ENCODE measurements at regions not wholly inside any gene's neighbourhood (a gene's known extent, or its start where the extent isn't known, plus 50 kb on each side); places are given as distances from the start of the nearest gene placed in this dataset.
"Not testable (repeated sequence)": the region's sequence is repeated elsewhere in the genome, so short reads cannot be mapped to it uniquely, and the experiment has no call there.

DNA sequence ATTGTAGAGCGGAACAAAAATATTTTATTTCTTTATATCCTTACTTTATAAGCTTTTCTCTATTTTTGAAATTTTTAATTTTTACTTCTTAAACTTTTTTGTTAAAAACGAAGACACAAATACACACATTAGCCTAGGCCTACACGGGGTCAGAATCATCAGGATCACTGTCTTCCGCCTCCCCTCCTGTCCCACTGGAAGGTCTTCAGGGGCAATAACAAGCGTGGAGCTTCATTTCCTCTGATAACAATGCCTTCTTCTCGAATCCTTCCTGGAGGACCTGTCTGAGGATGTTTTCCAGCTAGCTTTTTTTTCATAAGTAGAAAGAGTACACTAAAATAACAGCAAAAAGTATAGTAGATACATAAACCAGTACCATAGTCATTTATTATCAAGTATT lies 77.7 kb upstream of the DGKG start:
- H3K27me3 Mint-ChIP-seq = peaks cover 3% of the 10 kb centered on the region
- no peaks in the 10 kb centered on the region for H3K4me1 Mint-ChIP-seq (ENCODE audit: low read depth)
- H3K9me3 Mint-ChIP-seq = no peaks in the 10 kb centered on the region
- no peak overlapping the region for H3K4me3 Mint-ChIP-seq
- H3K36me3 Mint-ChIP-seq (ENCODE audit: low read depth) = no peaks in the 10 kb centered on the region
- no peak overlapping the region for H3K27ac Mint-ChIP-seq

DNA sequence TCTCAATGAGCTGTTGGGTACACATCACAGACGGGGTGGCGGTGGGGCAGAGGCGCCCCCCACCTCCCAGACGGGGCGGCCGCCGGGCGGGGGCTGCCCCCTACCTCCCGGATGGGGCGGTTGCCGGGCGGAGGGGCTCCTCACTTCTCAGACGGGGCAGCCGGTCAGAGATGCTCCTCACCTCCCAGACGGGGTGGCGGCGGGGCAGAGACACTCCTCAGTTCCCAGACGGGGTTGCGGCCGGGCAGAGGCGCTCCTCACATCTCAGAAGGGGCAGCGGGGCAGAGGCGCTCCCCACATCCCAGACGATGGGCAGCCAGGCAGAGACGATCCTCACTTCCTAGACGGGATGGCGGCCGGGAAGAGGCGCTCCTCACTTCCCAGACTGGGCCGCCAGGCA lies 73.3 kb upstream of the DGKG start:
- peaks cover 16% of the 10 kb centered on the region for H3K4me1 Mint-ChIP-seq (ENCODE audit: low read depth)
- H3K27ac Mint-ChIP-seq; H3K9me3 Mint-ChIP-seq; H3K36me3 Mint-ChIP-seq (ENCODE audit: low read depth); H3K4me3 Mint-ChIP-seq: not testable (repeated sequence)
- H3K27me3 Mint-ChIP-seq = peaks cover 14% of the 10 kb centered on the region

DNA sequence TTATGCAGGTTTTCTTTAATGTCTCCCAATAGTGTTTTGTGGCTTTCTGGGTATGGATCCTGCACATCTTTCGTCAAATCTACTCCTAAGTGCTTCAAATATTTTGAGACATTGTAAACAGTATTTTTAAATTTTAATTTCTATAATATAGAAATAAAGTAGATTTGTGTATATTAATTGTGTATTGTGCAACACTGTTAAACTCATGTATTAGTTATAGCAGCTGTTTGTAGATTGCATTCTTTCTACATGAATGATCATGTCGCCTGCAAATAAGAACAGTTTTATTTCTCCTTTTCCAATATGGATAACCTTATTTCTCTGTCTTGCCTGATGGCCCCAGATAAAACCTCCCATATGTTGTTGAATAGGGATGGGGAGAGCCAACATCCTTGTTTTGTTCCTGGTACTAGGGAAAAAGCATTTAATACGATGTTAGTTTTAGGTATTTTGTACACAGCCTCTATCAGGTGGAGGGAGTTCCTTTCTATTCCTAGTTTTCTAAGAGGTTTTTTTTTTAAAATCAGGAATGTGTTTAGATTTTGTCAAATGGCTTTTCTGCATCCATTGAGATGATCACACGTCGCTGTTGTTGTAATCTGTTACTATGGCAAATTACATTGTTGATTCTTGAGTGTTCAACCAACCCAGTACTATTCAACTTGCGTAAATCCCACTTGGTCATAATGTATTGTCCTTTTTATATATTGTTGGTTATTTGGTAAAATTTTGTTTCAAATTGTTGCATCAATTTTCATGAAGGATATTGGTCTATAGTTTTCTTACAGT lies 71.1 kb upstream of the DGKG start:
- Mint-ChIP-seq H3K27ac (no peak overlapping the region), H3K4me3 (no peak overlapping the region), H3K4me1 (ENCODE audit: low read depth) (peaks cover 16% of the 10 kb centered on the region), H3K36me3 (ENCODE audit: low read depth) (no peaks in the 10 kb centered on the region), H3K27me3 (peaks cover 14% of the 10 kb centered on the region), H3K9me3 (no peaks in the 10 kb centered on the region)

DNA sequence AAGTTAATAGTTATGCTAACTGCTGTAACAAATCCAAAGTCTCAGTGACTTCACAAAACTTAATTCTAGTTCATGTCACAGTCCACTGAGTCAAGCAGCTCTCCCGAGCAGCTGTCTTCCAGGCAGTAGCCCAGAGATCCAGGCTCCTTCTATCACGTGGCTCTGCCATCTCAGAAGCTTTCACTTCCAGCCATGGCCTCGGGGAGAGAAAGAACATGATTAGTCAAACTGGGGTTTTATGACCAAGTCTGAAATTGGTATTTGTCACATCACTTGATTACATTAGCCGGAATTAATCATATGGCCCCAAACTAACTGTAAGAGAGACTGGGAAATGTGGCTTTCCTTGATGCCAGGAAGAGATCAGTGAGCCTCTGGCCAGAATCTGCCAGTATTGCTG lies 70.2 kb upstream of the DGKG start:
- H3K9me3 Mint-ChIP-seq = no peaks in the 10 kb centered on the region
- H3K27ac Mint-ChIP-seq = no peak overlapping the region
- no peak overlapping the region for H3K4me3 Mint-ChIP-seq
- H3K36me3 Mint-ChIP-seq (ENCODE audit: low read depth) = no peaks in the 10 kb centered on the region
- H3K4me1 Mint-ChIP-seq (ENCODE audit: low read depth) = peaks cover 16% of the 10 kb centered on the region
- H3K27me3 Mint-ChIP-seq = peaks cover 14% of the 10 kb centered on the region

DNA sequence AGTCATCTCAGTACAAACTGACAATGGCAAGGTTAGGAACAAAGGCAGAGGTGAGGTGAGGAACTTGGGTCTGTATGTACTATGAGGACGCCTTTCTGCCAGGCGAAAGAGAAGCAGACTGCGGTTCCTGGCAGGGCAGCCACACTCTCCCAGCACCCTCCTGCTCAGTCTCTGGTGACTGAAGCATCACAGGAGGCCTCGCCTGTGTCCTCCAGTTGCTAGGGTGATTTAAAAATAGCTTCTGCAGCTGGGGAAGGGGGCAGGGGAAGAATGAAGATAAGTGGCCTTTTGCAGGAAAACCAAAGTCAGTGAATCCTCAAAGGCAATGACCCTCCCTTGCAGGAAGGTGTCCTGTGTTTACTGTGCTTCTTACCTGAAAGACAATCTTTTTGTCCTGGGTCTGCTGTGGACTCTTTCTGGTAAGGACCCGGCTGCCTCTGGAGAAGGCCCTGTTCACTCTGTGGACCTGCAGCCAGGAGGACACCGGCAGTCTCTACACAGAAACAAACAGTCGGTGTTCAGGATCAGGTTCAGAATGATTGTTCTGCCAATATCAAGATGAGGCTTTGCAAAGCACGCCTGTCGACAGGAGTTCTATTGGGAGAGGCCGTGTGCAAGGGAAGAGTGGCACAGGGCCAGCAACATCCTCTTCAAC lies 65.7 kb upstream of the DGKG start:
- no peaks in the 10 kb centered on the region for H3K9me3 Mint-ChIP-seq
- H3K27ac Mint-ChIP-seq = no peak overlapping the region
- no peaks in the 10 kb centered on the region for H3K27me3 Mint-ChIP-seq
- H3K4me1 Mint-ChIP-seq (ENCODE audit: low read depth) = peaks cover 16% of the 10 kb centered on the region
- no peaks in the 10 kb centered on the region for H3K36me3 Mint-ChIP-seq (ENCODE audit: low read depth)
- no peak overlapping the region for H3K4me3 Mint-ChIP-seq

DNA sequence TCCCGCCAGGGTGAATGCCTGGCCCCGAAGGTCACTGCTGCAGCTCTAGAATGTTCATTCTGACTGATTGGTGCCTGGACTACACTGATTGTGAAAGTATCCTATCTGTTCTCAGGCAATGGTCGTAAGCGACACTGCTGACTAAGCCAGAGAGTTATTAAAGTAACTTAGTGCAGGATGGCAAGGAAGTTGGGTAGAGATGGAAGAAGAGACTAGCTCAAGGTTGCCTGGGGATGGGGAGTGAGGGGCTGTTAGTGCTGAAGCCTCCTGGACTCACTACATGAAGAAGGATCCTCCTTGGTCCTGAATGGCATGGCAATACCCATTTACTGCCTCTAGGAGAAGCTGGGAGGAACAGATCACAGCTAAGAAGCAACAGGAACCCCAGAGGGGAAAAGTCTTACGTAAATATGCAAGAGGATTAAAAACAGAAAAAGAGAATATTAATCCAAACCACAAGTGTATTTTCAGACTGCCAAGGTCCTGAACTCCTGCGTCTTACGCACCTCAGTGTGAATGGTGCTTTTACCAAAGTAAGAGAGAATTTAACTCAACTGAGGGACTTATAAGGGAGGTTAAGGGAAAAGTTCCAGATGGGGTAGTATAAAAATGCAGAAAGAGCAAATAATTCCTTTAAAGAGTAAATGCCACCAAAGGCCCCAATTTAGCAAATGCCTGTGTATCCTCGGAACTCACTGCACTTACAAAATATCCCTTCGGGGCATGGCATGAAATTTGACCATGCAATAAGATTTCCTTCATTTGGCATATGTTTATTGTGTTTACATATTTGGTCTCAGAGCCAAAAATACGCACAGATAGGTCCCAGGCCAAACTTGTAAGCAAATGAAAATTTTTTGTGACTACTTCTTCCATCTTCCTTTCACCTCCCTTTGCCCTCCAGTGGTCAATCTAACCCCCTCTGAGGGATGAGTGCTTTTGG lies 64.0 kb upstream of the DGKG start:
- no peaks in the 10 kb centered on the region for H3K9me3 Mint-ChIP-seq
- H3K27me3 Mint-ChIP-seq = peaks cover 3% of the 10 kb centered on the region
- H3K4me1 Mint-ChIP-seq (ENCODE audit: low read depth) = peaks cover under 1% of the 10 kb centered on the region
- H3K36me3 Mint-ChIP-seq (ENCODE audit: low read depth) = no peaks in the 10 kb centered on the region
- H3K4me3 Mint-ChIP-seq = no peak overlapping the region
- no peak overlapping the region for H3K27ac Mint-ChIP-seq

DNA sequence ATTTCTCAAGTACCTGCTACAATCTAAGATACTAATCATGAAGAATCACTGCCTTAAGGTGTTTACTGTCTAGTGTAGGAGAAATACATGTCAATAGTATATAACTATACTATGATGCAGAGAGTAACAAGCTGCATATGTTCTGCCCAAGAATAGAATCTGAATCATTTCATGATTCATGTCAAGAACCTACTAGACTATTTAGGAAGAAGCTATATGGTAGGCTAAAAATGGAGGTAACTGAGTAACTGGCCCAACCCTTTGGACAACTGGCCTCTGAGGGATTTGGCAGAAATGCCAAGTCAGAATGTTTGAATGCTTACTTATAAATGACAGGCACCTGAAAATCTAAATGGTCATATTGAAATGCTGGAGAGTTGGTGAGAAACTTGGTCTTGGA lies 59.9 kb upstream of the DGKG start:
- Mint-ChIP-seq H3K27ac (no peak overlapping the region), H3K27me3 (peaks cover 14% of the 10 kb centered on the region), H3K4me1 (ENCODE audit: low read depth) (peaks cover 12% of the 10 kb centered on the region), H3K9me3 (no peaks in the 10 kb centered on the region), H3K36me3 (ENCODE audit: low read depth) (no peaks in the 10 kb centered on the region), H3K4me3 (no peak overlapping the region)

DNA sequence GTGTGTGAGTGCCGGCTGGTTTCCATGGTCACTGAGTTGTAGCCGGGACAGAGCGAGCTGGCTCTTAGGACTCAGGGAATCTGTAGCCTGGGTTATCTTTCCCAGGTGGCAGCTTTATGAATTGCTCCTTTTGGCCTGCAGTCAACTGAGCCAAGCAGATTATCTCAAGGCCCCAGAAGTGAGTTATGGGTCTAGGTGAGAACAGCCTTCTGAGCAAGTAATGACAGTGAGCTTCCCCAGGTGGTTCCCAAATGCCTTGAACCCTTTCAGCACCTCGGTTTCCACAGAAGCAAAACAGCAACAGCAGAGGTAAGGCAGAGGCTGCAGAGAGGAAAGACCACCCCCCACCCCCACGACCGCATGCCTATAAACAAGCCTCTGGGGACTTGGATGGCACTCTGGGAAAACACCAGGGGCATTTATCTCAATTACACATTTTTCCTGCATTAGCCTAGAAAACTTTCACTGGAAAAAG lies 56.7 kb upstream of the DGKG start:
- H3K27ac Mint-ChIP-seq = no peak overlapping the region
- peaks cover 30% of the 10 kb centered on the region for H3K27me3 Mint-ChIP-seq
- H3K4me3 Mint-ChIP-seq = no peak overlapping the region
- no peaks in the 10 kb centered on the region for H3K36me3 Mint-ChIP-seq (ENCODE audit: low read depth)
- no peaks in the 10 kb centered on the region for H3K9me3 Mint-ChIP-seq
- peaks cover 24% of the 10 kb centered on the region for H3K4me1 Mint-ChIP-seq (ENCODE audit: low read depth)

DNA sequence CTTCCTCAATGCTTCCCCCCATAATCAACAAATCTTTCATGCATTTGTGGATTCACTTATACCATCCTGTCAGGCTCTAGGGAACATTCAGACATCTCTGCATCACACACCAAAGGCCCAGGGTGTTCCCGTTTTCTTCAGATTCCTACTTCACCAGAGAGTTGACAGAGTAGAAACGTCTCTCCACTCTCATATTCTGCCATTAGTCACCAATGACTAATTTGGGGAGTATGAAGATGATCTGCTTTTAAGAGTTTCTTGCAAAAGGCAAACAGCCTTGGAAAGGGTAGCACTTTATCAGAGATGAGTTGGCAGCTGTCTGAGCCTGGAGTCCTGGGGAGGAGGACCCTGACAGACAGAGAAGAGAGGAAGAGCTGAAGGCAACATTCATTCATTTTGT lies 55.8 kb upstream of the DGKG start:
- H3K9me3 Mint-ChIP-seq = no peaks in the 10 kb centered on the region
- peak overlapping the region; percentile 36 for H3K4me3 Mint-ChIP-seq
- H3K27ac Mint-ChIP-seq = no peak overlapping the region
- H3K4me1 Mint-ChIP-seq (ENCODE audit: low read depth) = peaks cover 30% of the 10 kb centered on the region
- H3K36me3 Mint-ChIP-seq (ENCODE audit: low read depth) = no peaks in the 10 kb centered on the region
- H3K27me3 Mint-ChIP-seq = peaks cover 30% of the 10 kb centered on the region

DNA sequence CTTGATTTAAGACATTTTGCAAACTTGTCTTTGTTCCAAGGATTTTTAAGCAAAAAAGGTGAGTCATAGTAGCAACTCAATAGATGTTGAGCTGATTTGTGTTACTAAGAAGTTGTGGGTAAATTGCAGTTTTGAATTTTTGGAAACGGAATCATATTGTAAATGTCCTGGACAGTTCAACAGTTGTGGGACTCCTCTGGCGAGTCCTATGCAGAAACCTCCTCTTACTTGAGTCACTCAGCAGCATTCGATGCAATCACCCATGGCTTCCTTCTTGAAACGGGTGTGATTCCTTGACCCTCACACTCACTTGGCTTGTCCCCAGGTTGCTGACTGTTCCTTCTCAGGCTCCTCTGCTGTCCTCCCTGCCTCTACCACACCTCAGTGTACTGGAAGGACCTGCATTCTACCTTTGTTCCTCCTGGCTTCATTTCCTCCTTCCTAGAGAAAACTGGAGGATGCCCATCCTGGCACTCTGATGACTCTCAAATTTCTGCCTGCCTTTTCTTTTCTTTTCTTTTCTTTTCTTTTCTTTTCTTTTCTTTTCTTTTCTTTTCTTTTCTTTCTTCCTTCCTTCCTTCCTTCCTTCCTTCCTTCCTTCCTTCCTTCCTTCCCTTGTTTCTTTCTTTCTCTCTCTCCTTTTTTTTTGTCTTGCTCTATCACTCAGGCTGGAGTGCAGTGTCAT lies 52.8 kb upstream of the DGKG start:
- H3K4me1 Mint-ChIP-seq (ENCODE audit: low read depth) = peaks cover 50% of the 10 kb centered on the region
- peaks cover 31% of the 10 kb centered on the region for H3K27me3 Mint-ChIP-seq
- no peak overlapping the region for H3K27ac Mint-ChIP-seq
- H3K4me3 Mint-ChIP-seq = no peak overlapping the region
- H3K36me3 Mint-ChIP-seq (ENCODE audit: low read depth) = no peaks in the 10 kb centered on the region
- H3K9me3 Mint-ChIP-seq = no peaks in the 10 kb centered on the region

DNA sequence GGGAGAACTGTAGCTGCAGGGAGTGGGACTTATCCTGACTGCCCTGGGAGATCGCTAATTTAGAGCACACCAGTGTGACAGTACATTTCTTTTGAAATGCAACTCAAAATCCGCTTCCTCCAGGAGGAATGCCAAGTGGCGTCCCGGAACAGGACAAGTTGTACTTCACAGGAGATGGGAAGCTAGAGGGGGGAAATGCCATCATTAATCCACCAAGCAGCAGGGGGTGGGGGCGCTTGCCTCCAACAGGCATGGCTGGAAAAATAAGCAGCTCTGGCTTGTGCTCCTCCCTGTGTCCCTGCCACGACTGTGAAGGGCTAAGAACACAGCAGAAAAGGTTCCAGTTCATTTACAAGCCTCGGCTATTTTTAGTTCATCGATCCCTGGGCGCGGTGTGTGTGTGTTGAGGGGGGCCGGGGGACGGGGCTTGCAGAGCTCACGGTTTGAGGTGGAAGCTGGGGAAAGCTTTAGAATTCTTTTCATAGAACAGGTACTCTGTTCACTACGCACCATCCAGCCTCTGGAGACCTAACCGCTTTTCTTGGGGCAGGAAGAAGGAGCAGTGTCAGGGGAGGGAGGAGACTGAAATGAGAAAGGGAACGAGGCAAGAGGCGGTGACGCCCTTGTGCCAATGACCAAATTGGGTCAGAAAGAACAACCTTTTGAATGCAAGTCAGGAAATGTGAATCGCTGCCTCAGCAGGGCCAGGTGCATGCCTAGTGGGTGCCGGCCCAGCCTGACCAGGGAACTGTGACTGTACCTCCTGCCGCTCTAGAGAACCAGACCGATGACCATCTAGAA lies 51.8 kb upstream of the DGKG start:
- peak overlapping the region; percentile 46 for H3K27ac Mint-ChIP-seq
- peaks cover 50% of the 10 kb centered on the region for H3K4me1 Mint-ChIP-seq (ENCODE audit: low read depth)
- no peaks in the 10 kb centered on the region for H3K9me3 Mint-ChIP-seq
- peaks cover 37% of the 10 kb centered on the region for H3K27me3 Mint-ChIP-seq
- H3K4me3 Mint-ChIP-seq = peak overlapping the region; percentile 64
- H3K36me3 Mint-ChIP-seq (ENCODE audit: low read depth) = no peaks in the 10 kb centered on the region

DNA sequence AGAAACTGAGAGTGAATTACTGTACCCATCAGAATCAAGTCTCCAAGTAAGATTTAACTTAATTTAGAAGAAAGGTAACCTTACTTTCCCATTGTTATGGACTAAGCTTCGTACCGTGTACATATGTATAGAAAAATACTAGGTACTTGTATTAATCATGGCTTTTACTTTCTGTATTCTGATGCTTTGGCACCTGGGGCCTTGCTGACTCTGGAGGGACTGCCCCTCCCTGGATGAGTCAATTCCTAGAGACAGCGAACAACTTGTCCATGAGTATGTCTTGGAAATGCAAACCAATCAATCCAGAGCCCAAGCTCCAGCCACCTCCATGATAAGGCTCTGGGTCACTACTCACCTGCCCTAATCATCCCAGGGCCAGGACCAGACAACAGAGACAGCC lies 50.0 kb upstream of the DGKG start:
- Mint-ChIP-seq H3K9me3 (no peaks in the 10 kb centered on the region), H3K27ac (no peak overlapping the region), H3K4me1 (ENCODE audit: low read depth) (peaks cover 37% of the 10 kb centered on the region)

More for the DNA sequence above, 50.0 kb upstream of the DGKG start:
- Mint-ChIP-seq H3K36me3 (ENCODE audit: low read depth) (no peaks in the 10 kb centered on the region), H3K4me3 (no peak overlapping the region), H3K27me3 (peaks cover 27% of the 10 kb centered on the region)

All from stimulated activated naive CD8-positive, alpha-beta T cell treated with anti-CD3 and anti-CD28 coated beads, Interleukin-15, Interleukin-2, amounts not matched to agents 100 ng/mL and 50 ng/mL, for 24 hours (primary cell).